HG02870 (cell line): ENCODE measurements at regions not wholly inside any gene's neighbourhood (a gene's known extent, or its start where the extent isn't known, plus 50 kb on each side); places are given as distances from the start of the nearest gene placed in this dataset.
"Not testable (repeated sequence)": the region's sequence is repeated elsewhere in the genome, so short reads cannot be mapped to it uniquely, and the experiment has no call there.

Experiments used
- ATAC-seq: cut with Tn5 transposase; IDR thresholded peaks from one replicate; pipeline ENCODE4 v1.9.1; 2021; ENCODE audit warnings: mild to moderate bottlenecking, moderate library complexity; ENCODE audit not compliant: unreplicated experiment

GRCh38 chr5:37971483-37972024 lies 131.7 kb upstream of the GDNF start:
- no peak for ATAC-seq

GRCh38 chr5:37966871-37967270 lies 127.0 kb upstream of the GDNF start:
- no peak for ATAC-seq

- ATAC-seq = no peak
These were observed 126.5 kb upstream of the GDNF start for GRCh38 chr5:37966291-37966690.

GRCh38 chr5:37962389-37962788 lies 122.5 kb upstream of the GDNF start:
- no peak for ATAC-seq

- no peak for ATAC-seq
These were observed 117.4 kb upstream of the GDNF start for GRCh38 chr5:37957218-37957617.

- ATAC-seq = no peak
These were observed 115.9 kb upstream of the GDNF start for GRCh38 chr5:37955748-37956147.

- no peak for ATAC-seq
These were observed 114.7 kb upstream of the GDNF start for GRCh38 chr5:37954561-37954960.

GRCh38 chr5:37951946-37952721 lies 112.3 kb upstream of the GDNF start:
- ATAC-seq = no peak

GRCh38 chr5:37950436-37950835 lies 110.6 kb upstream of the GDNF start:
- no peak for ATAC-seq

- no peak for ATAC-seq
These were observed 105.6 kb upstream of the GDNF start for GRCh38 chr5:37945446-37945845.

- not testable (repeated sequence) for ATAC-seq
These were observed 103.3 kb upstream of the GDNF start for GRCh38 chr5:37943136-37943535.

- ATAC-seq = no peak
These were observed 101.2 kb upstream of the GDNF start for GRCh38 chr5:37940931-37941623.

- ATAC-seq = no peak
These were observed 99.0 kb upstream of the GDNF start for GRCh38 chr5:37938861-37939260.

GRCh38 chr5:37938076-37938852 lies 98.4 kb upstream of the GDNF start:
- no peak for ATAC-seq

GRCh38 chr5:37936091-37936490 lies 96.2 kb upstream of the GDNF start:
- no peak for ATAC-seq

GRCh38 chr5:37933576-37933975 lies 93.7 kb upstream of the GDNF start:
- no peak for ATAC-seq

GRCh38 chr5:37932450-37932849 lies 92.6 kb upstream of the GDNF start:
- no peak for ATAC-seq

- ATAC-seq = no peak
These were observed 91.7 kb upstream of the GDNF start for GRCh38 chr5:37931541-37931940.

GRCh38 chr5:37930350-37930749 lies 90.5 kb upstream of the GDNF start:
- ATAC-seq = no peak

- ATAC-seq = no peak
These were observed 90.0 kb upstream of the GDNF start for GRCh38 chr5:37929791-37930190.

- not testable (repeated sequence) for ATAC-seq
These were observed 87.9 kb upstream of the GDNF start for GRCh38 chr5:37927753-37928152.
